IMR-90 (cell line): ENCODE measurements at regions not wholly inside any gene's neighbourhood (a gene's known extent, or its start where the extent isn't known, plus 50 kb on each side); places are given as distances from the start of the nearest gene placed in this dataset.
"Not testable (repeated sequence)": the region's sequence is repeated elsewhere in the genome, so short reads cannot be mapped to it uniquely, and the experiment has no call there.

Experiments
- ATAC-seq: fragments of 200-7000 bp; cut with Tn5 transposase; 2 replicates; pipeline ENCODE4 v1.9.1; 2020; ENCODE audit warnings: low read depth, mild to moderate bottlenecking, moderate library complexity
- BruUV-seq: library from RNA; stranded (reverse); fragments of 400-500 nt; replicated peaks from 2 replicates; lab custom pipeline; 2021; lab: Mats Ljungman, UMichigan
- CTCF ChIA-PET: fragments of 300-600 bp; formaldehyde crosslinking; extraction: SDS; loops from one replicate; lab custom pipeline; 2021; ENCODE audit warnings: antibody characterized with exemption; lab: Yijun Ruan, JAX
- POLR2A ChIA-PET: fragments of 300-600 bp; sonication (Branson Sonifier 250); formaldehyde crosslinking; loops from one replicate; lab custom pipeline; 2022; ENCODE audit warnings: antibody characterized with exemption; ENCODE audit not compliant: unreplicated experiment; lab: Charles Lee
- DNase-seq: peaks from one replicate; pipeline ENCODE4 v3.0.0; 2013
- H2AFZ ChIP-seq: replicated peaks from 2 replicates; pipeline ENCODE3; 2013; ENCODE audit warnings: low read length, mild to moderate bottlenecking; ENCODE audit not compliant: poor library complexity
- H2AK5ac ChIP-seq: 2 replicates; pipeline ENCODE4 v1.6.1; 2013; ENCODE audit warnings: low read depth, low read length, inconsistent platforms
- H2AK9ac ChIP-seq: replicated peaks from 2 replicates; pipeline ENCODE3; 2013; ENCODE audit warnings: mild to moderate bottlenecking, low read depth, low read length, moderate library complexity; ENCODE audit not compliant: poor library complexity
- H2BK120ac ChIP-seq: 2 replicates; pipeline ENCODE4 v1.6.1; 2013; ENCODE audit warnings: low read depth, low read length, inconsistent platforms
- H2BK15ac ChIP-seq: 3 replicates; pipeline ENCODE4 v1.6.1; 2013; ENCODE audit warnings: low read depth, low read length, inconsistent platforms
- H2BK20ac ChIP-seq: 2 replicates; pipeline ENCODE4 v1.6.1; 2013; ENCODE audit warnings: low read depth, mild to moderate bottlenecking, inconsistent platforms, low read length, moderate library complexity
- H2BK5ac ChIP-seq: 2 replicates; pipeline ENCODE4 v1.6.1; 2013; ENCODE audit warnings: mild to moderate bottlenecking, low read depth, low read length, inconsistent platforms; ENCODE audit not compliant: poor library complexity, severe bottlenecking
- H3K14ac ChIP-seq: replicated peaks from 2 replicates; pipeline ENCODE4 v1.6.1; 2013; ENCODE audit warnings: low read depth, low read length, inconsistent platforms
- H3K18ac ChIP-seq: 2 replicates; pipeline ENCODE4 v1.6.1; 2013; ENCODE audit warnings: low read depth, low read length, control low read depth
- H3K23ac ChIP-seq: 2 replicates; pipeline ENCODE4 v1.6.1; 2013; ENCODE audit warnings: low read depth, low read length, inconsistent platforms
- H3K27ac ChIP-seq: 2 replicates; pipeline ENCODE4 v1.5.1; 2013; ENCODE audit warnings: mild to moderate bottlenecking, control low read depth, low read length; ENCODE audit not compliant: insufficient read depth
- H3K27me3 ChIP-seq: 2 replicates; pipeline ENCODE4 v1.6.1; 2013; ENCODE audit warnings: low read length; ENCODE audit not compliant: control insufficient read depth, insufficient read depth
- H3K36me3 ChIP-seq: 2 replicates; pipeline ENCODE4 v1.6.1; 2013; ENCODE audit warnings: low read length, mixed read lengths; ENCODE audit not compliant: control insufficient read depth, insufficient read depth
- H3K4ac ChIP-seq: 2 replicates; pipeline ENCODE4 v1.6.1; 2013; ENCODE audit warnings: low read depth, low read length, inconsistent platforms
- H3K4me1 ChIP-seq: 2 replicates; pipeline ENCODE4 v1.6.1; 2013; ENCODE audit warnings: low read length, mixed read lengths; ENCODE audit not compliant: control insufficient read depth, insufficient read depth
- H3K4me2 ChIP-seq: 2 replicates; pipeline ENCODE4 v1.6.1; 2013; ENCODE audit warnings: low read depth, mild to moderate bottlenecking, control low read depth, low read length, moderate library complexity
- H3K4me3 ChIP-seq: 2 replicates; pipeline ENCODE4 v1.5.1; 2013; ENCODE audit warnings: low read depth, mild to moderate bottlenecking, control low read depth, low read length, moderate library complexity; ENCODE audit not compliant: insufficient read depth
- H3K56ac ChIP-seq: 2 replicates; pipeline ENCODE4 v1.6.1; 2013; ENCODE audit warnings: low read length, inconsistent platforms; ENCODE audit not compliant: insufficient read depth; ENCODE audit errors: extremely low read depth
- H3K79me1 ChIP-seq, 2 experiments: 2 replicates each; pipeline ENCODE4 v1.6.1; 2013; ENCODE audit warnings: low read length in 2 of 2, inconsistent platforms in 1 of 2, low read depth in 1 of 2
- H3K9ac ChIP-seq: 2 replicates; pipeline ENCODE4 v1.6.1; 2013; ENCODE audit warnings: low read depth, low read length, control low read depth
- H3K9me1 ChIP-seq: 2 replicates; pipeline ENCODE4 v1.6.1; 2013; ENCODE audit warnings: low read length, inconsistent platforms; ENCODE audit not compliant: insufficient read depth
- H3K9me3 ChIP-seq: 2 replicates; pipeline ENCODE4 v1.6.1; 2013; ENCODE audit warnings: low read length; ENCODE audit not compliant: control insufficient read depth, insufficient read depth
- H4K20me1 ChIP-seq: 2 replicates; pipeline ENCODE4 v1.6.1; 2013; ENCODE audit warnings: low read length, inconsistent platforms; ENCODE audit not compliant: insufficient read depth
- H4K5ac ChIP-seq: 2 replicates; pipeline ENCODE4 v1.6.1; 2013; ENCODE audit warnings: mild to moderate bottlenecking, low read depth, low read length, control low read depth
- H4K8ac ChIP-seq, 2 experiments: 2 replicates each; pipeline ENCODE4 v1.6.1; 2013; ENCODE audit warnings: low read depth in 2 of 2, low read length in 2 of 2, control low read depth in 1 of 2, inconsistent platforms in 1 of 2
- H4K91ac ChIP-seq: 2 replicates; pipeline ENCODE4 v1.6.1; 2013; ENCODE audit warnings: low read depth, low read length, inconsistent platforms; ENCODE audit not compliant: insufficient read depth
- MXI1 ChIP-seq: IDR thresholded peaks from 2 replicates; pipeline ENCODE4 v1.6.1; 2012; ENCODE audit warnings: low read depth, mild to moderate bottlenecking, low read length, moderate library complexity, borderline replicate concordance
- NFE2L2 ChIP-seq: fragments of 150-350 bp; IDR thresholded peaks from 2 replicates; pipeline ENCODE4 v1.6.1; 2016; ENCODE audit warnings: low read depth, mild to moderate bottlenecking, low read length
- POLR2A ChIP-seq: IDR thresholded peaks from 2 replicates; pipeline ENCODE4 v1.6.1; 2012; ENCODE audit warnings: mild to moderate bottlenecking, low read depth, low read length
- WGBS, 2 experiments: methylation state at CpG; one replicate each; pipeline versions ENCODE4 v1.1.5 to v1.1.7; 2013; ENCODE audit warnings: missing lambda C conversion rate in 2 of 2; ENCODE audit not compliant: insufficient read length in 1 of 2; ENCODE audit errors: extremely low coverage in 2 of 2; 5-methylcytosine and 5-hydroxymethylcytosine counted together
- dilution Hi-C: fragments of 300-500 bp; cut with HindIII; formaldehyde crosslinking; loops from one replicate; pipeline ENCODE4 v1.14.3; 2018; ENCODE audit warnings: low sequenced_read_pairs; ENCODE audit not compliant: unreplicated experiment
- in situ Hi-C: fragments of 300-500 bp; cut with MboI; formaldehyde crosslinking; loops from 3 replicates; pipeline ENCODE4 v1.14.3; 2019; ENCODE audit warnings: low sequenced_read_pairs, inconsistent platforms, mixed read lengths
- intact Hi-C: fragments of 100-400 bp; cut with micrococcal nuclease; formaldehyde crosslinking; loops from 2 replicates; pipeline ENCODE4 v1.10.0; 2022
- TF ChIP-seq, protein P1 (sequence below): fragments of 150-350 bp; IDR thresholded peaks from 2 replicates; pipeline ENCODE4 v1.6.1; 2016; ENCODE audit warnings: low read depth, mild to moderate bottlenecking, low read length, moderate library complexity, borderline replicate concordance

GRCh38 chr5:12668564-12668963 is 764.3 kb upstream of the CTNND2 start:
- Histone ChIP-seq H4K20me1 (no peaks in the 10 kb centered on the region), H2BK20ac (no peak overlapping the region), H3K36me3 (no peaks in the 10 kb centered on the region), H2BK120ac (no peak overlapping the region), H3K23ac (no peak overlapping the region), H3K4me3 (no peak overlapping the region), H3K9ac (no peak overlapping the region), H3K4ac (no peak overlapping the region), H4K91ac (no peak overlapping the region), H3K9me3 (peaks cover 5% of the 10 kb centered on the region), H2BK15ac (no peak overlapping the region), H3K18ac (no peak overlapping the region), H3K56ac (no peak overlapping the region), H4K5ac (no peak overlapping the region), H3K27ac (no peak overlapping the region), H3K4me2 (no peak overlapping the region), H2AK9ac (no peak overlapping the region), H3K9me1 (no peaks in the 10 kb centered on the region), H2AK5ac (no peak overlapping the region), H3K79me1 (no peaks in the 10 kb centered on the region), H2AFZ (no peak overlapping the region), H3K27me3 (no peaks in the 10 kb centered on the region), H2BK5ac (no peak overlapping the region), H4K8ac (no peak overlapping the region), H3K4me1 (no peaks in the 10 kb centered on the region), H3K14ac (no peak overlapping the region)
- WGBS, 2 experiments, result no CpG with 5 or more reads among the region's 4 CpGs
- CTCF ChIA-PET, result no interaction called here
- intact Hi-C loops (no loop called here), dilution Hi-C loops (no loop called here), in situ Hi-C loops (no loop called here)
- no peak for TF ChIP-seq NFE2L2
- TF ChIP-seq, protein P1, sequence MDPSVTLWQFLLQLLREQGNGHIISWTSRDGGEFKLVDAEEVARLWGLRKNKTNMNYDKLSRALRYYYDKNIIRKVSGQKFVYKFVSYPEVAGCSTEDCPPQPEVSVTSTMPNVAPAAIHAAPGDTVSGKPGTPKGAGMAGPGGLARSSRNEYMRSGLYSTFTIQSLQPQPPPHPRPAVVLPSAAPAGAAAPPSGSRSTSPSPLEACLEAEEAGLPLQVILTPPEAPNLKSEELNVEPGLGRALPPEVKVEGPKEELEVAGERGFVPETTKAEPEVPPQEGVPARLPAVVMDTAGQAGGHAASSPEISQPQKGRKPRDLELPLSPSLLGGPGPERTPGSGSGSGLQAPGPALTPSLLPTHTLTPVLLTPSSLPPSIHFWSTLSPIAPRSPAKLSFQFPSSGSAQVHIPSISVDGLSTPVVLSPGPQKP, result no peak
- TF ChIP-seq POLR2A, result no peak
- no peak for TF ChIP-seq MXI1
- DNase-seq, result no peak
- ATAC-seq, result no peak
- POLR2A ChIA-PET, result no interaction called here
- no TSS peak for BruUV-seq

GRCh38 chr5:12667818-12668217 is 763.6 kb upstream of the CTNND2 start:
- ATAC-seq, H3K9me3 ChIP-seq, DNase-seq, H2AK9ac ChIP-seq, H3K4me1 ChIP-seq, H3K4me3 ChIP-seq, H2BK120ac ChIP-seq, H3K27ac ChIP-seq, H4K20me1 ChIP-seq, CTCF ChIA-PET, H3K27me3 ChIP-seq, H4K5ac ChIP-seq, H2BK5ac ChIP-seq, H3K9me1 ChIP-seq, in situ Hi-C loops, H3K56ac ChIP-seq, dilution Hi-C loops, H3K79me1 ChIP-seq, H4K91ac ChIP-seq, POLR2A ChIA-PET, BruUV-seq, H3K23ac ChIP-seq, H2BK15ac ChIP-seq, intact Hi-C loops, H2AK5ac ChIP-seq, H2BK20ac ChIP-seq, H3K36me3 ChIP-seq, H3K14ac ChIP-seq, H3K4ac ChIP-seq, H4K8ac ChIP-seq, H3K9ac ChIP-seq, H3K18ac ChIP-seq, H2AFZ ChIP-seq, H3K4me2 ChIP-seq: not testable (repeated sequence)
- WGBS, 2 experiments, result no CpG with 5 or more reads among the region's 12 CpGs
